ENCODE measurements at regions not wholly inside any gene's neighbourhood (a gene's known extent, or its start where the extent isn't known, plus 50 kb on each side); places are given as distances from the start of the nearest gene placed in this dataset.

DNA sequence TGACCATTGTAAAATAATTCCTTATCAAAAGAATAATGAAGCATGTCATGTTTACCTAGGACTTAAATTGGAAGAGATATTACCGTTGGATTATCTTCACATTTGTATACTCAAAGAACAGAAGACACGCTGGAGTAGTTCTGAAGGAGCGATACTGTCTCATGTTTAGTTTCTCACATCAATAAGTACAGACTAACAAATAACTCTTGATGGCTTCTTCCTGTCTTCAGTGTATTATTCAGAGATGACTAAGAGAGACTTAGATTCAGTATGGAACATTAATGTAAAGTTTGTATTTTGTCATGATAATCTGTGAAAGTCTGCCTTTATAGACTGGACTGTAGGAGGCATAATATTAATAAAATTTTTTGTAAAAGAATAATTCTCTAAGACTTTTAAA lies 72.7 kb downstream of the SPRY1 start:
- H3K9ac ChIP-seq: no peak overlapping the region
- CTCF ChIA-PET: no interaction called here
- no peaks in the 10 kb centered on the region for H3F3A ChIP-seq (replicated peaks; ENCODE audit: insufficient read depth)
- H2AFZ ChIP-seq (ENCODE audit: low read depth): no peak overlapping the region
- no peak overlapping the region for H3K4me2 ChIP-seq
- no peaks in the 10 kb centered on the region for H3K79me2 ChIP-seq (ENCODE audit: insufficient read depth)
- no peaks in the 10 kb centered on the region for H3K27me3 ChIP-seq (ENCODE audit: insufficient read depth)
- no peaks in the 10 kb centered on the region for H4K20me1 ChIP-seq (ENCODE audit: insufficient read depth)
- DNase-seq: no peak
- no peaks in the 10 kb centered on the region; a peak in 1 of 4 replicates for H3K4me1 ChIP-seq (ENCODE audit: control insufficient read depth in 1 of 2, insufficient read depth in 2 of 2, low read depth in 1 of 2, low read length in 1 of 2)
- no peaks in the 10 kb centered on the region for H3K9me3 ChIP-seq
- WGBS (ENCODE audit: low lambda C conversion rate): 84% methylated on average over 3 of the region's 3 CpGs
- no peak overlapping the region for H3K27ac ChIP-seq (ENCODE audit: low read depth in 2 of 2, low read length in 1 of 2)
- no peaks in the 10 kb centered on the region for H3K9me2 ChIP-seq
- no peak overlapping the region for H3K4me3 ChIP-seq (ENCODE audit: low read depth in 2 of 2, low read length in 1 of 2)
- H3K36me3 ChIP-seq (replicated peaks in 1 of 2; ENCODE audit: control insufficient read depth in 1 of 2, insufficient read depth in 2 of 2, low read length in 1 of 2): no peaks in the 10 kb centered on the region
- POLR2A ChIA-PET: no interaction called here
- no peak for TF ChIP-seq FOSL2 (IDR thresholded peaks at IDR 0.05; ENCODE audit: borderline replicate concordance, low read depth)
- TF ChIP-seq PBX3 (IDR thresholded peaks at IDR 0.05): no peak
- no peak for TF ChIP-seq FOXJ3 (CRISPR knock-in tag; IDR thresholded peaks at IDR 0.05)
- TF ChIP-seq YY1 (IDR thresholded peaks at IDR 0.05; ENCODE audit: low read depth): no peak
- TF ChIP-seq REST (IDR thresholded peaks at IDR 0.05; ENCODE audit: low read depth, low read length): no peak
- no peak for TF ChIP-seq CHD2 (IDR thresholded peaks at IDR 0.05; ENCODE audit: low read length, partially characterized antibody)
- TF ChIP-seq MXI1 (IDR thresholded peaks at IDR 0.05; ENCODE audit: low read depth, low read length): no peak
- no peak for TF ChIP-seq NFIC (IDR thresholded peaks at IDR 0.05; ENCODE audit: borderline replicate concordance)
- TF ChIP-seq CTCF (IDR thresholded peaks at IDR 0.05): no peak
- TF ChIP-seq GABPA (IDR thresholded peaks at IDR 0.05; ENCODE audit: low read depth): no peak
- no peak for TF ChIP-seq TAF1 (IDR thresholded peaks at IDR 0.05; ENCODE audit: borderline replicate concordance, low read depth, low read length)
- TF ChIP-seq, protein P1, sequence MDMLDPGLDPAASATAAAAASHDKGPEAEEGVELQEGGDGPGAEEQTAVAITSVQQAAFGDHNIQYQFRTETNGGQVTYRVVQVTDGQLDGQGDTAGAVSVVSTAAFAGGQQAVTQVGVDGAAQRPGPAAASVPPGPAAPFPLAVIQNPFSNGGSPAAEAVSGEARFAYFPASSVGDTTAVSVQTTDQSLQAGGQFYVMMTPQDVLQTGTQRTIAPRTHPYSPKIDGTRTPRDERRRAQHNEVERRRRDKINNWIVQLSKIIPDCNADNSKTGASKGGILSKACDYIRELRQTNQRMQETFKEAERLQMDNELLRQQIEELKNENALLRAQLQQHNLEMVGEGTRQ (IDR thresholded peaks at IDR 0.05; ENCODE audit: borderline replicate concordance, low read depth, low read length): no peak
- TF ChIP-seq RFX5 (IDR thresholded peaks at IDR 0.05; ENCODE audit: low read length): no peak
- TF ChIP-seq SMC3 (IDR thresholded peaks at IDR 0.05; ENCODE audit: low read depth, low read length): no peak

Measured in SK-N-SH (cell line).